ENCODE measurements at regions not wholly inside any gene's neighbourhood (a gene's known extent, or its start where the extent isn't known, plus 50 kb on each side); places are given as distances from the start of the nearest gene placed in this dataset.

DNA sequence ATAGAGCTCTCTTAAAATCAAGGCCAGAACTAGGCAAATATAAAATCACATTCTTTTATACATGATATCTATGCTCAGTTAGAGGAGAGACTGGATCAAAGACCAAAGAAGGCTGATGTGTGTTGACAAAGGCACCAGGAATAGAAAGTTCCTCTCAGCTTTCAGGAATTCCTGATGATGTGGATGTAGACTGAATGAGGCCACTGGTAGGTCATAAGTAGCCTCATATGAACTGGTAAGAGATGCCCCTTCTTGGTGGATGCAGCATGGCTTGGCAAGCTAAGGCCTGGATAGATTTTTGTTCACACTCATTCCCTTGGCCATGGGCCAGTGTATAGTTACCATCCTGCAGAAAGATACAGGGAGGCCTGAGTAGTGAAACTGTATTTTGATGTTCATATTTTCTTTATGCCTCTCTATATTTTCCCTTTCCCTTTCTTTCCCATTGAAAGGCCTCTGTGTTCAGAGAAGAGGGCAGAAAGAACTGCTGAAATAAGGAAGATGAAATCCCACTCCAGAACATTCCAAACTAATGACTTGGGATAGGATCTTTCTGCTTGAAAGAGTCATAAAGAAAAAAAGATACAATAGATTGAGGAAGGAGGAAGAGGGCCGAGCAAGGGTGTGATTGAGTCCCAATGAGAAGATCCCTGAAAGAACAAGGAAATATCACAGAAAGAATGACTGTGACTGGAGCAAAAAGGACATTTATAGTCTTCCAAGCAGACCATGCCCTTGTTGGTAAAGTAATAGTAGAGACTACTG lies 2182.7 kb upstream of the PIK3C3 start:
- DNase-seq (ENCODE audit: low read depth in 2 of 2) = no peak

DNA sequence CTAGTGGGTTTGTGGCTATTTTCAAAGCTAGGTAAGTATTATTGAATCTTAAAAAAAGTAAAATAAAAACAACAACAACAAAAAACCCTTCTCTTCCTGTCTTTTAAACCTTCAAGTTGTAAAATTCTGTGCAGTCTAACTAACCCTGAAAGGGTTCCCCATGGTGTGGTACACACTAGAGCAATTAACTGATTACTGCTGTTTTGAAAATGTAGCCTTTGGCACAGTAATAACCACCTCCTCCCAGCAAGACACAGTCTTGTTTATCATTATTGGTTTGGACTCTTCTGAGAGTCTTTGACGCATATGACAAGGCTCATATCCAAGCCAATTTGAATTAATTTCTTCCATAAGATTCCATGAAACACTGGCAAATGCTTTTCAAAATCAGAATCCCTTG lies 2184.6 kb upstream of the PIK3C3 start:
- no peak for DNase-seq (ENCODE audit: low read depth in 2 of 2)

DNA sequence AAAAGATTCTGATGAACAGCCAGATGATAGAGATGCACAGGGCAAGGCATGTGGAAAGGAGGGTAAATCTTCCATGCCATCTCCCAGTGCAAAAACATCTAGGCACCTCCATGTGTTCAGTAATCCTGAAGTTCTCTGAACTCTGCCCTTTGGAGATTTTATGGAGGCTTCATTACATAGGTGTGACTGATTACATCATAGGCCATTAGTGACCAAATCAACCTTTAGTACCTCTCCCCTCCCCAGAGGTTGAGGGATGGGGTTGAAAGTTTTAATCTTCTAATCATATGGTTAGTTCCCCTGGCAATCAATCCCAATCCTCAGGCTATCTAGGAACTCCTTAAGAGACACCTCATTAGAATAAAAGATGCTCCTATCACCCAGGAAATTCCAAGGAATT lies 2190.2 kb upstream of the PIK3C3 start:
- no peak for DNase-seq (ENCODE audit: low read depth in 2 of 2)

DNA sequence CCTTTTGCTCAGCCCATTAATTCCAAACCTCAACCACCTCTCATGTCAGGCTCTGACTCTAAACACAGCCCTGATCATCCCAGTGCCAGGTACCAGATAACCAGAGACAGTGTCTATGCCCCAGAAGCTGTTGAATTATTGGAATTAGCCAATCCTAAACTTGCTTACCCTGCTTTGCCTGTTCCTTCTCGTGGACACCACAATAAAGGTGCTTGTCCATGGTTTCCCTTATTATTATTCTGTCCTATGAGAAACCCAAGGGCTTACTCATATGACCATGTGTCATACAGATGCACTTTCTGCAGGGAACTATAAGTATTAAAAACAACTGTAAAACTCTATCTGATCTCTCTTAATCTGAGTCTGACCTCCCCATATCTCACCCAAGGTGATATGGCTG lies 2193.8 kb upstream of the PIK3C3 start:
- DNase-seq (ENCODE audit: low read depth in 2 of 2) = no peak

DNA sequence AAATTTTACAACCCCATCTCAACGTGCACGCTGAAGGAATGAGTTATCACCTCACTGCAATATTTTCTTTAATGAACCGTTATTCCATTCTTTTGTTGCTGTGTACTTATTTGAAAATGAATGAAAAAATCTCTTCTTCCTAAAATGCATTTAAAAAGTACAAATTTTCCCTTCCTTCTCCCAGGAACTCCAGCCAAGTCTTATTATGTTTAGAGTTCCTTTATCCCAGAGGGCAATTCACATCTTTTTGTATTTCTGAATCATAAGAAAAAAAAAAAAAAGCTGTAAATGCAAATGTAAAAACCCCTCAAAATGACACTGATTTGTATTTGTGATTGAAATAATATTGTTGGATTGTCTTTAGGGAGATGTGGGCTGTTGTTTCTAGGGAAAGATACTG lies 2194.3 kb upstream of the CELF4 start:
- no peak for DNase-seq (ENCODE audit: low read depth in 2 of 2)

DNA sequence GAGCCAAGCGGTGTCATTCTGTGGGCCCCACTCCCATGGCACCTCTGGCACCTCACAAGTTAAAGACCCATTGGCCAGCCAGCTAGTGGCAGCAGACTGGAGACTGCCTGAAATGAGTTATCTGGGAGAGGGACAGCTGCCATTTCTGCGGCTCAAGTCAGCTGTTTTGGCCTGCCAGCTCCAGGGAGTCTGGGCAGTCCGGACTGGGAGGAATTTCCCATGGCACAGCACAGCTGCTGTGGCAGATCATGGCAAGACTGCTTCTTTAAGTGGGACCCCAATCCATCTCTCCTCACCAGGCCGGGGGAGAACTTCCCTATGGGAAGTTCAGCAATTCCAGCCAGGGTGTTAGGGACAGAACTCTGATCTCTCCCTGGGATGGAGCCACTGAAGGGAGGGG lies 2187.6 kb upstream of the CELF4 start:
- DNase-seq (ENCODE audit: low read depth in 2 of 2) = no peak

DNA sequence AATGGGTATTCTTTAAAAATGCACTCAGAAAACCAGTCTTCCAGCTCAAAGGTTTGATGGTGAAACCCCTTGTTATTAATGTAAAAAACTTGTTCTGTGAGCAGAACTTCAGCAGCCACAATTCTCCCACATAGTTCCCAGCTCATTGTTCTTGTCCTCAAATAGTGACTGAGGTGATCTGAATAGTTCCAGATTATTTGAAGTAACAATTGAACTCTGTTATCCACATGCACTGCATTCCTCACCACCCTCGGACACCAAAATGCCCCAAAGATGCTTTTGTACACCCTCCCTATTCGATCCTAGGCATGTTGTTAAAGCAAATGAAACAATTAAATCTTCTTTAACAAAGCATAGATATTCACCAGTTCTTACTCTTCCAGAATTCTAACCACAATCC lies 2186.8 kb upstream of the CELF4 start:
- no peak for DNase-seq (ENCODE audit: low read depth in 2 of 2)

DNA sequence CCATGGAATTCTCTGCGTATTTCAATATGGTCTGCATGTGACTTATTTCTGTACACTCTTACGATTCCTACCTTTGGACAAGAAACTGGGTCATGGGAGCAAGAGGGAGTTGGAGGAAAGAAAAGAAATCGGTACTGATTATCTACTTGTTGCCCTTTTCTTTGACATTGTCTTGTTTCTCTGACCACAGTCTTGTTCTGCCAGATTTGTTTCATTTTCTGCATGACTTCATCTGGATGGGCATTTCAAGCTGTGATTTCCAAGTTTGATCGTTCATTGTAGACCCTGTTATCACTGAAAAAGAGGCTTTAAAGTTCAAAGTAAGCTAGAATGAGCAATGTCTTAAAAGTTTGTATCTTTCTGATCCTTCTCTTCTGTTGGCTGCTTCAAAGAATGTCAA lies 2186.3 kb upstream of the CELF4 start:
- DNase-seq (ENCODE audit: low read depth in 2 of 2) = no peak

DNA sequence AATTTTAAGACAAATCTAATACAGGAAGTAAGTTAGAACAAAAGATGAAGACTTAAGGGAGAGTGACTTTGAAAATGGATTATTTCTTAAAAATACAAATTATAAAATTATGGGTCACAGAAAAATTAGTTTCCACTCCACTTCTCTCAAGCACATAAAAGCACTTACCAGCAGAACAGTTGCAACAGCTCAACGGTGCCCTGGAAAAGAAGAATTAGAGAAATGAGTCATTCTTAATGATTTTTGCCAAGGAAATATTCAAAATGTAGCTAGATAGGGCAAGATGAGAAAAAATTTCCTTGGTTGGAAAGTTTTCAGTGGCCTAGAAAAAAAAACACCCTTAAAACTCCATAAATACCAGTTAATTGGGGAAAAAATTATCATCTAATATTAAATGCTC lies 2185.6 kb upstream of the CELF4 start:
- no peak for DNase-seq (ENCODE audit: low read depth in 2 of 2)

DNA sequence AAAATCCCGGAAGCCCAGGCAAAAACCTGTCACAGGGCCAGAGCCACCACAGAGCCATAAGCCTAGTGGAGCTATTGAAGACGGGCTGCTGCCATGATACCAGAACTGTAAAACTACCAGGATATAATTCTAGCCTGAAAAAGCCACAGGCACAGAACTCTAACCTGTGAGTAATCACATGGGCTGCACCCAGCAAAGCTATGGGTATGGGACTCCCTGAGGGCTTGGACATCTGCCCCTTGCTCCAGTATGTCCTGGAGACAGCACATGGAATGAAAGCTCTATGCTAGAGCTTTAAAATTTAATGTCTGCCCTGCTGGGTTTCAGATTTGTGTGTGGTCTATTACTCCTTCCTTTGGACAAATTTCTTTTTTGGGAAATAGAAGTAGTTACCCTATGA lies 2183.6 kb upstream of the CELF4 start:
- DNase-seq (ENCODE audit: low read depth in 2 of 2) = no peak

DNA sequence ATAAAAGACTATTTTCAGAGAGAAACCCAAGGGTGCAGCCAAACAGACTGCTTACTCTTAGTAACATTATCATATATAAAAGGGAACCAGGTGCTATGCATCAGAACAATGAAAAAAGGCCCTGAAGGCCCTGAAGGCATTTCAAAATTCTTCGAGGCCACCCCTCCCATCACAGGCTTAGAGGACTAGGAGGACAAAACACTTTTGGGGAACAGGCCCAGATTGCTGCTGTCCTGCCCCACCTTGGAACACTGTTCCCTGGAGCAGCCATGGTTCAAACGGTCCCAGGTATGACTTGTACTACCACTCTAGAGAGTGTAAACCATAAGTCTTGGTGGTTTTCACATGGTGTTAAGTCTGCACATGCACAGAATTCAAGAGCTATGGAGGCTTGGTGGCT lies 2183.1 kb upstream of the CELF4 start:
- DNase-seq (ENCODE audit: low read depth in 2 of 2) = no peak

DNA sequence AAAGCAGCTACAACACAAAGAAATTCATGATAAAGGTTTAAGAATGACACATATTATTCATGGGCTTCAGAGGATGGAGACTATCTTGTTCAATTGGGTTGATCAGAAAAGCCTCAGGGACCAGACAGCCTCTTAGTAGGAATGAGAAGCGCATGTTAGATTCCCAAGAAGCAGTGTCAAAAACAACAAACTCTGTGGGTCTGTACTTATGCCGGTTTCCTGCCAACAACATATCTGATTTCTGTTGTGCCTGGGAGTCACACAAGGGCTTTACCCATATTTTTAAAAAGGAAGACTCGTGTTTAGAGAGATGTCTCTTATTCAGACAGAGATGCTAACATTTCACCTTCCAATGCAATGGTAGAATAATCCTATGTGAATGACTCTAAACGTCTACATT lies 2180.6 kb upstream of the CELF4 start:
- no peak for DNase-seq (ENCODE audit: low read depth in 2 of 2)

DNA sequence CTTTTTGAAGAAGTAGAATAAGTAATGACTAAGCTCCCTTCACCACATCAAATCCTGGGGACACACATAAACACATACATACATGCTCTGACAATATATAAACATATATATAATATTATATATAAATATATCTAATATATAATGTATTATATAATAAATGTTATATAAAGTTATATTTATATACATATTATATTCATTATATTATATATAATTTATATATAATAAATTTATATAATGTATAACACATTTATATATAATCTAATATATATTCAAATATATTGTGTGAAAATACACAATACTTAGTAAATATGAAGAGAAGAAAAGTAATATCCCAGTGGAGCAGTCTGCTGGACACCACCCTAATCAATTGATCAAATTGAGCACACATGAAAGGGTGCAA lies 2177.9 kb upstream of the CELF4 start:
- DNase-seq (ENCODE audit: low read depth in 2 of 2) = no peak

DNA sequence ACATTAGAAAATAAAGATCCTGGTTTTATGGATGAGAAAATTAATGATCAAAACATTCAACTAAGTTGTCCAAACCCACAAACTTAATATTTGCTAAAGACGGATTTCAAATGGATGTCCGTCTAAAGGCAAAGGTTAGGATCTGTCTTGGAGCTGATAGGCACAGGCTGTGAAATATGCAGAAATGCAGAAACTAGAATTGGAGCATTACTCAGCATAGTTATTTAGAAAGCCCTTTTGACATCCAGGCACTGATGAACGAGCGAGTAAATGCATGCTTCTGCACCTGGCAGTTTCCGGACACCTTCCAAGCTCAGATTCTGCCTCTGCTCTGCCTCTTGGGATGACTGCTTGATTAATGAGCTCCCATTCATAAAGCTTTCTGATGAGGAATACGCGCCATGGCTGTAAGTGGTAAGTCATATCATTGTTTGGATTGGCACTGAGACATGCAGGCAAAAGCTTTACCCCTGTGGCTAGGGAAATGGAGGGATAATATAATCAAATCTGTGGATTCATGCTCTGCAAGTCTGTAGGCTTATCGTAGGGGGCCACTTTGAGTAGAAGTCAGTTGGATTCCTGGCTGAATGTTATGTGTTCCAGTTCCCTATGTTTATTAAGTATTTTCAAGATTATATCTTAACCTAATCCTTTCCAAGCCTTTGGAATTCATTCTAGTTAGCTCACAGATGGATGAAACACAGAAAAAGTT lies 2176.3 kb upstream of the CELF4 start:
- no peak for DNase-seq (ENCODE audit: low read depth in 2 of 2)

DNA sequence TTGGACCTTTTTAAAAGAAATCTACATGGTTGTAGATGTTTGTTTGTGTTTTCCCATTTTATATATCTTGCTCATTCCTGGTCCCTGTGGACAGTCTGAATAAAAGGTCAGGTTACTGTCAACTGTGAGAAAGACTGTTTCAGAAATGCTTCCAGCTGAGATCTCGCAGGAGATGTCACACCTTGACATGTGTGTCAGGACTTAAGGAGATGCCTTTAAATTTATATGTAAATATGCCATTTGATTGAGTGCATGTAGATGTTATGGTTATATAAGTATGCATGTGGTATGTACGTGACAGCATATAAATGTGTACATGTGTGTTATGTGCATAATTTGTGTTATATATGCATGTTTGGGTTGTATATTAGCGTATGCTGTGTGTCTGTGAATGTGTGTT lies 2172.3 kb upstream of the CELF4 start:
- no peak for DNase-seq (ENCODE audit: low read depth in 2 of 2)

DNA sequence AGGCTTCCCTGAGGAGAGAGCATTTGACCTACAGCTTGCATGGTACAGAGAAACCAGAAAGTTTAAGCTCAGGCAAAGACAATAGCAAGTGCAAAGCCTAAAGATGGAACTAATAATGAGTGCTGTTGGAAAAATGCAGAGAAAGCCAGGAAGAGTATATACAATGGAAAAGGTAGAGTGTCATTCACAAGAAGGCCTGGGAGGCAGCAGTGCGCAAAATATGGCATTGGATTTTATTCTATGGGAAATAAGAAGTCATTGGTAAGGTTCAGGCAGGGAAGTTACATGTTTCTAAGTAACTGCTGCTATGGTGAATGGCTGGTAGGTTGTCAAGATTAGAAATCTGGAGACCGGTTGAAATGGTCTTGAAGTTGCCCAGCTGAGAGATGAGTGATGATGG lies 2167.3 kb upstream of the CELF4 start:
- DNase-seq (ENCODE audit: low read depth in 2 of 2) = no peak

DNA sequence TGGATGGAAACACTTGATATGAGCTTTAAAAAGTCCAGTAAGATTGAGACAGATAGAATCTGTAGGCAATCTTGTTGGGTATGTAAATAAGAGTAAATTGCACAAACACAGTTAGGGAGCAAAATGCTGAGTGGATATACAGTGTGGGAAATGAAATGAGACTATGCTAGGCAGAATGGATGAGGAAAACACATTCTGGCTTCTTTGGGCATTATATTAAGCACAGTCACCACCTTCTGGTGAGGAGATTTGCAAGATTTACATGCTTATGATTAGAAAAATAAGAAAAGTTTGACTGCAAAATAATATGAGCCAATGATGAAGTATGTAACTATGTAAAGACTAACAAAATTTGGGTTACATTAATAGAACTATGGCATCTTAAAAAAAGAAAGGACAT lies 2165.0 kb upstream of the CELF4 start:
- DNase-seq (ENCODE audit: low read depth in 2 of 2) = no peak

DNA sequence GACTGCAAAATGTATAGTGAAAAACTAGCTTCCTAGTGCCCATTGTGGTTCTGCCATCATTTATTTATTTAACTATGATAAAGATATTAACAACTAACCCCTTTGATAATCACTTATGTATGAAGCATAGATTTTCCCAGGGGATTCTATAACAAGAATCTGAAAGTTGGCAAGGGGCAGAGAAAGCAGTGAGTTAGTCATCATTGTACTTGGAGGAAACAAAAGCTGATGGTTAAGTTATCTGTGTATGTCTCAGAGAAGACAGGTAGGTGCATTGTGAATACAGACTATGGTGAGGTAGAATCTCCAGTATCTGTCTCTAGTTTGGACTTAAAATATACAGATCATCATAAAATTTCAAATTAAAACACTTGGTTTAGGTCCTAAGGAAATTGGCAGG lies 2159.1 kb upstream of the CELF4 start:
- no peak for DNase-seq (ENCODE audit: low read depth in 2 of 2)

DNA sequence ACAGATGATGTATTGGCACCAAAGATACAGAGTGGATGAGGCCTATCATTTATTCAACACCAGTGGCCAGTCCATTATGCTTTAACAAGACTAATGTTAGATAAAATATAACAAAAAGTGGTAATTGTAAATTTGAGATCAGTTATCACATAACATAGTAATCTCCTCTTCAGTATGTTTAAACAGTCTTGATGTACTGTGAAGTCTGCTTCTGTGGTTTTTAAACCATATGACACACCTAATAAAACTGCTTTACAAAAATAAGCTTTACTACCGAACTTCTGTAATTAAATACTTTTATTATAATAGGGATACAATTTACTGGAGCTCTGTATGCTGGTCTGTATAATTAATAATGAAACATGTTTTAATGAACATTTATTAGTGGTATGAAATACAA lies 2156.1 kb upstream of the CELF4 start:
- no peak for DNase-seq (ENCODE audit: low read depth in 2 of 2)

DNA sequence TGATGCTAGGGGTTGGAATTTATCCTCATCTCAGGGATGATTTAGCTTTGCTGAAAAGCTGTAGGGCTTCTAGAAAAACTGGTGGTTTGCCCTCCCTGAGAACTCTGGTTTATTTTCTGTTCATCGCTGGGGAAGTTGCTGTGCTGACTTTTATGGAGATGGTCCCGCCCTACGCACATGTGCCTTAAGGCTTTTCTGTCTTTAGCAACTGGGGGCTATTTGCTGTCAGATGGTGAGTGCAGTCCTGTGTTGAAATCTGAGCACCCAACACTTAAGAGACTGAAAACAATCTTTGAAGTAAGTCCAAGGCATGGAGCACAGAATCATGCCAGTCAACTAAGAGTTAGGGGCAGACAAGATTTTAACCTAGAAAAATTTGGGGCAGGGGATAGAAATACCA lies 2148.4 kb upstream of the CELF4 start:
- DNase-seq (ENCODE audit: low read depth in 2 of 2) = no peak

DNA sequence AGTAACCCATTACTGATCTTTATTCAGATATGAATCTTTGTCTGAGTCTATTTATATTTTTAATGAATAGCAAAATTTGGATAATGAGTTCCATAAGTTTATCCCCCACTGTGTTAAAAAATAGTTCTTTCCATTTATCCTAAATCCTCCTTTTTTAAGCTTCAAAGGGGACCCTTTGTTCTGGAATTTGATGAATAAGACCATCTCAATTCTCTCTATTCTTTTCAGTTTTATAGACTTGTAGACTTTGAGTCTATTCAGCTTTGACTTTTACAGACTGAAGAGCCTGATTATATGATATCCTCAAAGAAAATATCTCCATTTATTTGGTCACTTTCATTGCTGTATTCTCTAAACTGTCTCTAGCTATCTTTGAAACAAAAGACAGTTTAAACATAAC lies 2146.1 kb upstream of the CELF4 start:
- DNase-seq (ENCODE audit: low read depth in 2 of 2) = no peak

DNA sequence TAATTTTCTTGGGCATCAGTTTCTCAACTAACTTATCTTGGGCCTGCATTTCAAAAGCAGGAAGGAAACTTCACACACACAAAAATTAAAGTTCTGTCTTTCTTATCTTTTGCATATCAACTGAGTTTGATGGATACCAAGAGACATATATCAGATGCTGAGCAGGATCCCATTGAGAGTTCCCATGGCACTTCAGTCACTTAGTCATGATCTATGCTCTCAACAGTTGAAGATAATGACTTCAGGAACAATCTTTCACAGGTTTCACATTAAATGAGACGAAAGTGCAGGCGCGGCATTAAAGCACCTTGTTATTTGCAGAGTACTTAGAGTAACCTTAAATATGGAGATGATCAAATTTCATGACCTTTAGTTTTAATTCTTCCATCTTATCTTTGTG lies 2139.8 kb upstream of the CELF4 start:
- DNase-seq (ENCODE audit: low read depth in 2 of 2) = no peak

DNA sequence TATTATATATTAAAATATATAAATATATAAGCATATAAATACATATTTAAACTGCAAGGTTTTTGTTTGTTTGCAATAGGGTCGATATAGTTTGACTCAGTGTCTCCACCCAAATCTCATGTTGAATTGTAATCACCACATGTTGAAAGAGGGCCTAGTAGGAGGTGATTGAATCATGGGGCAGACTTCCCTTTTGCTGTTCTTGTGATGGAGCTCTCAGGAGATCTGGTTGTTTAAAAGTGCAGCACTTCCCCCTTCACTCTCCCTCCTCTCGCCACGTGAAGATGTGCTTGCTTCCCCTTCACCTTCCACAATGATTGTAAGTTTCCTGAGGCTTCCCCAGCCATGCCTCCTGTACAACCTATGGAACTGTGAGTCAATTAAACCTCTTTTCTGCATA lies 2137.3 kb upstream of the CELF4 start:
- no peak for DNase-seq (ENCODE audit: low read depth in 2 of 2)

DNA sequence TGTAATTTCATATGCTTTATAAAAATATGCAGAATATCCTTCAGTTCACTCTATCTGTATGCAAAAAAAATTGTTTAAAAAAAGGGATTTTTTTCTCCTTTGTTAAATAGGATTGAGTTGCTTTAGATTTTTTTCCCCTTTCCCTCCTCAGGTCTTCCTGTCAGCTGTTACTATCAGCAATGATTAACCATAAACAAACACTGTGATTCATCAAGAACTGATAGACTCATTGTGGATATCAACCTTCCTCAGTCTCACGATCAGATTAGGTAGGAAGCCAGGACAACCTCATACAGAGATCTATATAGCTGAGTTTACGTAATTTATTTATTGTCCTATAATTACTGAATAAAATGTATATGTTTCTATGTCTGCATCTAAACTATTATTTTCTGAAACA lies 2136.2 kb upstream of the CELF4 start:
- DNase-seq (ENCODE audit: low read depth in 2 of 2) = no peak
